ENCODE measurements at regions not wholly inside any gene's neighbourhood (a gene's known extent, or its start where the extent isn't known, plus 50 kb on each side); places are given as distances from the start of the nearest gene placed in this dataset.

DNA sequence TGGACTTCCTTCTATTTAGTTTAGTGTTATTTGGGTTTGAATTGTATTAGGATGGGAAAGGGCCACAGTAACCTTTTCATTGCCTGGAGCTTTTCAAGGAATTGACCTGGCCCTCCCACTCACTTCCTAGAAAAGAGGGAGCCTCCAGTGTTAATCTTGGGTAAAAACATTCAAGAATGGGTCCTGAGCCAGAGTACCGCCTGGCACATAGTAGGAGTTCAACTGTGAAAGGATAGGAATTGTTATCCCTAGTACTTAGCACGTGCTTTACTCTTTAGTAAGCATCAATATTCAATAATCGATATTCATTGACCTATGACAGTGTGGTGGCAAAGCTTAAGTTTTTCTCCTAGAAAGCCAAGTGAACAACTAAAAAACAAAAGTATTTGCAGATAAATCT is 179.9 kb downstream of the IRS1 start:
- H3K36me3 ChIP-seq (ENCODE audit: control insufficient read depth, insufficient read depth, low read length): no peaks in the 10 kb centered on the region
- no peak overlapping the region for H3K4me2 ChIP-seq (ENCODE audit: low read length)
- no peak overlapping the region for H3K9ac ChIP-seq
- H3K4me3 ChIP-seq (ENCODE audit: low read depth, low read length): no peak overlapping the region
- no peaks in the 10 kb centered on the region for H3K27me3 ChIP-seq (ENCODE audit: control insufficient read depth, insufficient read depth, low read length)
- H3K27ac ChIP-seq: no peak overlapping the region
- TF ChIP-seq, protein P1, sequence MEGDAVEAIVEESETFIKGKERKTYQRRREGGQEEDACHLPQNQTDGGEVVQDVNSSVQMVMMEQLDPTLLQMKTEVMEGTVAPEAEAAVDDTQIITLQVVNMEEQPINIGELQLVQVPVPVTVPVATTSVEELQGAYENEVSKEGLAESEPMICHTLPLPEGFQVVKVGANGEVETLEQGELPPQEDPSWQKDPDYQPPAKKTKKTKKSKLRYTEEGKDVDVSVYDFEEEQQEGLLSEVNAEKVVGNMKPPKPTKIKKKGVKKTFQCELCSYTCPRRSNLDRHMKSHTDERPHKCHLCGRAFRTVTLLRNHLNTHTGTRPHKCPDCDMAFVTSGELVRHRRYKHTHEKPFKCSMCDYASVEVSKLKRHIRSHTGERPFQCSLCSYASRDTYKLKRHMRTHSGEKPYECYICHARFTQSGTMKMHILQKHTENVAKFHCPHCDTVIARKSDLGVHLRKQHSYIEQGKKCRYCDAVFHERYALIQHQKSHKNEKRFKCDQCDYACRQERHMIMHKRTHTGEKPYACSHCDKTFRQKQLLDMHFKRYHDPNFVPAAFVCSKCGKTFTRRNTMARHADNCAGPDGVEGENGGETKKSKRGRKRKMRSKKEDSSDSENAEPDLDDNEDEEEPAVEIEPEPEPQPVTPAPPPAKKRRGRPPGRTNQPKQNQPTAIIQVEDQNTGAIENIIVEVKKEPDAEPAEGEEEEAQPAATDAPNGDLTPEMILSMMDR (IDR thresholded peaks at IDR 0.05): no peak
- no peaks in the 10 kb centered on the region for H3K79me2 ChIP-seq
- H3K9me3 ChIP-seq (ENCODE audit: control insufficient read depth, low read length): no peaks in the 10 kb centered on the region
- H2AFZ ChIP-seq: no peak overlapping the region
- H3K4me1 ChIP-seq: no peaks in the 10 kb centered on the region

- Histone ChIP-seq H3K27me3 (ENCODE audit: control insufficient read depth, insufficient read depth, low read length) (no peaks in the 10 kb centered on the region), H3K9ac (no peak overlapping the region), H2AFZ (no peak overlapping the region), H3K9me3 (ENCODE audit: control insufficient read depth, low read length) (no peaks in the 10 kb centered on the region), H3K27ac (no peak overlapping the region), H3K4me1 (no peaks in the 10 kb centered on the region), H3K4me3 (ENCODE audit: low read depth, low read length) (no peak overlapping the region), H3K36me3 (ENCODE audit: control insufficient read depth, insufficient read depth, low read length) (no peaks in the 10 kb centered on the region), H3K4me2 (ENCODE audit: low read length) (no peak overlapping the region), H3K79me2 (no peaks in the 10 kb centered on the region)
- TF ChIP-seq, protein P1 (IDR thresholded peaks at IDR 0.05): no peak
Measured at GRCh38 chr2:226618875-226619605, 180.6 kb downstream of the IRS1 start.

GRCh38 chr2:226618544-226618874 is 181.1 kb downstream of the IRS1 start:
- no peak overlapping the region for H3K9ac ChIP-seq
- H3K27me3 ChIP-seq (ENCODE audit: control insufficient read depth, insufficient read depth, low read length): no peaks in the 10 kb centered on the region
- H3K9me3 ChIP-seq (ENCODE audit: control insufficient read depth, low read length): no peaks in the 10 kb centered on the region
- TF ChIP-seq, protein P1 (IDR thresholded peaks at IDR 0.05): no peak
- no peak overlapping the region for H3K4me3 ChIP-seq (ENCODE audit: low read depth, low read length)
- H3K4me2 ChIP-seq (ENCODE audit: low read length): no peak overlapping the region
- H3K36me3 ChIP-seq (ENCODE audit: control insufficient read depth, insufficient read depth, low read length): no peaks in the 10 kb centered on the region
- no peak overlapping the region for H2AFZ ChIP-seq
- H3K79me2 ChIP-seq: no peaks in the 10 kb centered on the region
- H3K27ac ChIP-seq: no peak overlapping the region
- H3K4me1 ChIP-seq: no peaks in the 10 kb centered on the region

DNA sequence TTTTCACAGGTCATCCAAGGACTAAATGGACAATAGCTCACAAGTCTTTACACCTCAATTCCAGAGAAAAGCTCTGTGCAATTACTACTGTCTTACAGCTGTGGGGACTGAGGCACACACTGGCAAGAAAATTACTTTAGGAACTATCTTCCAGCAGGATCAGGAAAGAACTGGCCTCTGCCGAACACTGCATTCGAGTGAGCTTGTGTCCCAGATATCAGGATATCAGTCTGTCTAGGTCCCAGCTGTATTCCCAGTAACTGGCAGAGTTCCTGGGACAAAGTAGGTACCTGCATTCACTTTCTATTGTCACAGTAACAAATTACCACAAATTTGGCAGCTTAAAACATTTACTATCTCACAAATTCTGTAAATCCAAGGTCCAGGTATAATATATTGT is 183.7 kb downstream of the IRS1 start:
- H3K27me3 ChIP-seq (ENCODE audit: control insufficient read depth, insufficient read depth, low read length): no peaks in the 10 kb centered on the region
- no peak overlapping the region for H3K4me2 ChIP-seq (ENCODE audit: low read length)
- no peaks in the 10 kb centered on the region for H3K36me3 ChIP-seq (ENCODE audit: control insufficient read depth, insufficient read depth, low read length)
- H3K79me2 ChIP-seq: no peaks in the 10 kb centered on the region
- no peaks in the 10 kb centered on the region for H3K4me1 ChIP-seq
- no peak overlapping the region for H3K4me3 ChIP-seq (ENCODE audit: low read depth, low read length)
- no peak overlapping the region for H3K9ac ChIP-seq
- H2AFZ ChIP-seq: no peak overlapping the region
- TF ChIP-seq, protein P1 (IDR thresholded peaks at IDR 0.05): no peak
- no peak overlapping the region for H3K27ac ChIP-seq
- no peaks in the 10 kb centered on the region for H3K9me3 ChIP-seq (ENCODE audit: control insufficient read depth, low read length)

DNA sequence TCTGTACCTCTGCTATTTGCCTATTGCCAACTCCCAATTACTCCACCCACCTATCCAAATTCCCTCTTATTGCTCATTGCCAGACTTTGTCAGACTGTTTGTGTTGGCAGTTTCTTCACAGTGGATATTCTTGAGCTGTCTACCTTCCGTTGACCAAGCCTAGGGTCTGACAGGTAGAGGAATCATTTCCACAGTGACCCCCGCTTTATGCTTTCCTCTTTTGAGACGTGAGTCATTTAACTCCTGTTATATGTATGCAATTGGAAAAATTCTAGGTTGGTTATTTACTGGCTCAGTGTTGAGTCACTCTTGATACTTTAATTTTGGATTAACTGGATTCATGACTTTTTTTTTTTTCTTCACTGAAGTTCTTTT is 187.7 kb downstream of the IRS1 start:
- Histone ChIP-seq H3K4me2 (ENCODE audit: low read length) (no peak overlapping the region), H3K79me2 (no peaks in the 10 kb centered on the region), H2AFZ (no peak overlapping the region), H3K27ac (no peak overlapping the region), H3K9ac (no peak overlapping the region), H3K9me3 (ENCODE audit: control insufficient read depth, low read length) (no peaks in the 10 kb centered on the region), H3K4me1 (no peaks in the 10 kb centered on the region), H3K4me3 (ENCODE audit: low read depth, low read length) (no peak overlapping the region), H3K36me3 (ENCODE audit: control insufficient read depth, insufficient read depth, low read length) (no peaks in the 10 kb centered on the region), H3K27me3 (ENCODE audit: control insufficient read depth, insufficient read depth, low read length) (no peaks in the 10 kb centered on the region)
- TF ChIP-seq, protein P1 (IDR thresholded peaks at IDR 0.05): no peak
